Osteoblast (primary cell): ENCODE measurements at regions not wholly inside any gene's neighbourhood (a gene's known extent, or its start where the extent isn't known, plus 50 kb on each side); places are given as distances from the start of the nearest gene placed in this dataset.

Experiments
- DNase-seq: peaks from one replicate; pipeline ENCODE4 v3.0.0; 2011; ENCODE audit warnings: low spot score, mixed read lengths; ENCODE audit not compliant: insufficient read length; ENCODE audit errors: missing footprints
- H2AFZ ChIP-seq: 2 replicates; pipeline ENCODE4 v1.6.0; 2011; ENCODE audit warnings: mild to moderate bottlenecking, low read length
- H3K27ac ChIP-seq: 2 replicates; pipeline ENCODE4 v1.5.1; 2011; ENCODE audit warnings: mild to moderate bottlenecking, low read depth, low read length, moderate library complexity
- H3K27me3 ChIP-seq: 2 replicates; pipeline ENCODE4 v1.6.0; 2012; ENCODE audit warnings: mild to moderate bottlenecking, control low read depth, inconsistent platforms, low read length, moderate library complexity; ENCODE audit not compliant: insufficient read depth
- H3K36me3 ChIP-seq: 2 replicates; pipeline ENCODE4 v1.5.1; 2011; ENCODE audit warnings: mild to moderate bottlenecking, low read length, control low read depth, moderate library complexity; ENCODE audit not compliant: insufficient read depth
- H3K4me1 ChIP-seq: 2 replicates; pipeline ENCODE4 v1.5.1; 2011; ENCODE audit warnings: mild to moderate bottlenecking, low read length, control low read depth, moderate library complexity; ENCODE audit not compliant: insufficient read depth
- H3K4me2 ChIP-seq: 2 replicates; pipeline ENCODE4 v1.6.0; 2011; ENCODE audit warnings: mild to moderate bottlenecking, low read length; ENCODE audit not compliant: insufficient read depth
- H3K4me3 ChIP-seq: fragments of 200-600 bp; sonication (generic); 3 replicates; pipeline ENCODE4 v1.5.1; 2012; ENCODE audit warnings: mild to moderate bottlenecking, low read length, inconsistent platforms; ENCODE audit not compliant: insufficient read depth
- H3K79me2 ChIP-seq: 2 replicates; pipeline ENCODE4 v1.6.0; 2012; ENCODE audit warnings: mild to moderate bottlenecking, low read length, control low read depth, inconsistent platforms; ENCODE audit not compliant: insufficient read depth
- H3K9me3 ChIP-seq: 2 replicates; pipeline ENCODE4 v1.5.1; 2011; ENCODE audit warnings: low read depth, low read length, control low read depth
- H4K20me1 ChIP-seq: 2 replicates; pipeline ENCODE4 v1.6.0; 2012; ENCODE audit warnings: mild to moderate bottlenecking, low read length, control low read depth; ENCODE audit not compliant: insufficient read depth
- CTCF ChIP-seq: IDR thresholded peaks from 2 replicates; pipeline ENCODE4 v1.5.1; 2011; ENCODE audit warnings: mild to moderate bottlenecking, low read depth, low read length, moderate library complexity; ENCODE audit errors: extremely low read depth

GRCh38 chr2:239539776-239540100 is 138.9 kb upstream of the HDAC4 start:
- H3K4me3 ChIP-seq = no peak overlapping the region
- TF ChIP-seq CTCF = no peak
- no peak for DNase-seq
- no peaks in the 10 kb centered on the region for H3K4me1 ChIP-seq
- H3K4me2 ChIP-seq = no peak overlapping the region
- no peak overlapping the region for H3K27ac ChIP-seq
- H4K20me1 ChIP-seq = no peaks in the 10 kb centered on the region
- no peaks in the 10 kb centered on the region for H3K9me3 ChIP-seq
- no peaks in the 10 kb centered on the region for H3K27me3 ChIP-seq
- H3K36me3 ChIP-seq = no peaks in the 10 kb centered on the region
- no peaks in the 10 kb centered on the region for H3K79me2 ChIP-seq
- no peak overlapping the region for H2AFZ ChIP-seq

- TF ChIP-seq CTCF = no peak
Measured at GRCh38 chr2:239539083-239539775, 138.4 kb upstream of the HDAC4 start.

GRCh38 chr2:239538357-239539052 is 137.7 kb upstream of the HDAC4 start:
- no peak for DNase-seq
- no peaks in the 10 kb centered on the region for H3K36me3 ChIP-seq
- H2AFZ ChIP-seq = no peak overlapping the region
- H3K4me1 ChIP-seq = no peaks in the 10 kb centered on the region
- H3K27me3 ChIP-seq = no peaks in the 10 kb centered on the region
- H4K20me1 ChIP-seq = no peaks in the 10 kb centered on the region
- H3K4me3 ChIP-seq = no peak overlapping the region
- no peak overlapping the region for H3K4me2 ChIP-seq
- H3K9me3 ChIP-seq = no peaks in the 10 kb centered on the region
- TF ChIP-seq CTCF = no peak
- no peaks in the 10 kb centered on the region for H3K79me2 ChIP-seq
- H3K27ac ChIP-seq = no peak overlapping the region

More at GRCh38 chr2:239539083-239539775, 138.4 kb upstream of the HDAC4 start:
- H3K9me3 ChIP-seq = no peaks in the 10 kb centered on the region
- H3K79me2 ChIP-seq = no peaks in the 10 kb centered on the region
- no peaks in the 10 kb centered on the region for H4K20me1 ChIP-seq
- H3K27ac ChIP-seq = no peak overlapping the region
- no peak overlapping the region for H2AFZ ChIP-seq
- no peak overlapping the region for H3K4me2 ChIP-seq
- no peaks in the 10 kb centered on the region for H3K36me3 ChIP-seq
- no peak overlapping the region for H3K4me3 ChIP-seq
- no peaks in the 10 kb centered on the region for H3K27me3 ChIP-seq
- no peak for DNase-seq
- no peaks in the 10 kb centered on the region for H3K4me1 ChIP-seq

- no peak for TF ChIP-seq CTCF
- H3K79me2 ChIP-seq = no peaks in the 10 kb centered on the region
- no peak overlapping the region for H3K4me3 ChIP-seq
- no peak overlapping the region for H3K27ac ChIP-seq
- H4K20me1 ChIP-seq = no peaks in the 10 kb centered on the region
- H2AFZ ChIP-seq = no peak overlapping the region
- no peaks in the 10 kb centered on the region for H3K9me3 ChIP-seq
- no peaks in the 10 kb centered on the region for H3K36me3 ChIP-seq
- no peaks in the 10 kb centered on the region for H3K4me1 ChIP-seq
- H3K27me3 ChIP-seq = no peaks in the 10 kb centered on the region
- peak; percentile 72 for DNase-seq
- H3K4me2 ChIP-seq = no peak overlapping the region
Measured at GRCh38 chr2:239537633-239538356, 137.0 kb upstream of the HDAC4 start.
